ENCODE measurements at regions not wholly inside any gene's neighbourhood (a gene's known extent, or its start where the extent isn't known, plus 50 kb on each side); places are given as distances from the start of the nearest gene placed in this dataset.

DNA sequence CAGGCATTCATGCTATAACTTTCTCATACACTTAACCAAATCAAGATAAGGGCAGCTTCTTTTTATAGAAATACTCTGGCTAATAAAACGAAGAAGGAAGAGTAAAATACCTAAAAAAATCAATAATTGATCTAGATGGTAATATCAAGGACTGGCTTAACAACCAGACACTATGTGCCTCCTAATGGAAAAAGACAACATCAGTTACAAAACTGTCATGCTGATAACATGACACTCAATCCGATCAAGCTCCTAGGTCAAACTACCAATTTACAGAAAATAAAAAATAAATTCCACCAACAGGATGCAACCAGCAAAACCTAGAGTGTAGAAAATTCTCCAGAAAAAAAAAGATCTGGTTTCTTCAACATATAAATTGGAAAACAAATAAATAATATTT is 634.6 kb downstream of the IGSF11 start:
- WGBS, 2 experiments (ENCODE audit: insufficient coverage in 1 of 2, insufficient read length in 1 of 2) = 91% methylated on average over 2 of the region's 2 CpGs; no CpG with 5 or more reads in 1 of the 2 experiments
- Mint-ChIP-seq H3K9me3 (no peaks in the 10 kb centered on the region), H3K4me3 (no peak overlapping the region), H3K4me1 (no peaks in the 10 kb centered on the region), H3K27ac (no peak overlapping the region), H3K36me3 (ENCODE audit: low read depth) (no peaks in the 10 kb centered on the region), H3K27me3 (ENCODE audit: insufficient read depth) (no peaks in the 10 kb centered on the region)
- no peak overlapping the region for H3K27ac ChIP-seq (ENCODE audit: low read depth, low read length)
- no peaks in the 10 kb centered on the region for H3K36me3 ChIP-seq (ENCODE audit: control insufficient read depth, insufficient read depth, low read length)
- TF ChIP-seq, protein P1, sequence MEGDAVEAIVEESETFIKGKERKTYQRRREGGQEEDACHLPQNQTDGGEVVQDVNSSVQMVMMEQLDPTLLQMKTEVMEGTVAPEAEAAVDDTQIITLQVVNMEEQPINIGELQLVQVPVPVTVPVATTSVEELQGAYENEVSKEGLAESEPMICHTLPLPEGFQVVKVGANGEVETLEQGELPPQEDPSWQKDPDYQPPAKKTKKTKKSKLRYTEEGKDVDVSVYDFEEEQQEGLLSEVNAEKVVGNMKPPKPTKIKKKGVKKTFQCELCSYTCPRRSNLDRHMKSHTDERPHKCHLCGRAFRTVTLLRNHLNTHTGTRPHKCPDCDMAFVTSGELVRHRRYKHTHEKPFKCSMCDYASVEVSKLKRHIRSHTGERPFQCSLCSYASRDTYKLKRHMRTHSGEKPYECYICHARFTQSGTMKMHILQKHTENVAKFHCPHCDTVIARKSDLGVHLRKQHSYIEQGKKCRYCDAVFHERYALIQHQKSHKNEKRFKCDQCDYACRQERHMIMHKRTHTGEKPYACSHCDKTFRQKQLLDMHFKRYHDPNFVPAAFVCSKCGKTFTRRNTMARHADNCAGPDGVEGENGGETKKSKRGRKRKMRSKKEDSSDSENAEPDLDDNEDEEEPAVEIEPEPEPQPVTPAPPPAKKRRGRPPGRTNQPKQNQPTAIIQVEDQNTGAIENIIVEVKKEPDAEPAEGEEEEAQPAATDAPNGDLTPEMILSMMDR (conservative IDR thresholded peaks at IDR 0.05) = no peak
- H3K4me1 ChIP-seq (ENCODE audit: control insufficient read depth, insufficient read depth, low read length) = no peaks in the 10 kb centered on the region
- no peak overlapping the region for H3K9ac ChIP-seq (ENCODE audit: extremely low read depth, low read length, poor library complexity, severe bottlenecking)
- no peaks in the 10 kb centered on the region for H3K9me3 ChIP-seq (ENCODE audit: control insufficient read depth, low read length)
- DNase-seq = no peak
- no peaks in the 10 kb centered on the region for H3K27me3 ChIP-seq (ENCODE audit: control insufficient read depth, insufficient read depth, low read length, poor library complexity, severe bottlenecking)
- H3K4me3 ChIP-seq (ENCODE audit: low read length) = no peak overlapping the region

GRCh38 chr3:118400886-118401285 is 633.8 kb downstream of the IGSF11 start:
- Mint-ChIP-seq H3K27me3 (ENCODE audit: insufficient read depth) (no peaks in the 10 kb centered on the region), H3K4me3 (no peak overlapping the region), H3K9me3 (no peaks in the 10 kb centered on the region), H3K36me3 (ENCODE audit: low read depth) (no peaks in the 10 kb centered on the region), H3K4me1 (no peaks in the 10 kb centered on the region), H3K27ac (no peak overlapping the region)
- WGBS, 2 experiments (ENCODE audit: insufficient coverage in 1 of 2, insufficient read length in 1 of 2) = 80% methylated on average over 1 of the region's 1 CpG
- no peaks in the 10 kb centered on the region for H3K27me3 ChIP-seq (ENCODE audit: control insufficient read depth, insufficient read depth, low read length, poor library complexity, severe bottlenecking)
- no peaks in the 10 kb centered on the region for H3K4me1 ChIP-seq (ENCODE audit: control insufficient read depth, insufficient read depth, low read length)
- DNase-seq = no peak
- no peak overlapping the region for H3K4me3 ChIP-seq (ENCODE audit: low read length)
- no peak overlapping the region for H3K9ac ChIP-seq (ENCODE audit: extremely low read depth, low read length, poor library complexity, severe bottlenecking)
- H3K36me3 ChIP-seq (ENCODE audit: control insufficient read depth, insufficient read depth, low read length) = no peaks in the 10 kb centered on the region
- TF ChIP-seq, protein P1 (conservative IDR thresholded peaks at IDR 0.05) = no peak
- no peaks in the 10 kb centered on the region for H3K9me3 ChIP-seq (ENCODE audit: control insufficient read depth, low read length)
- no peak overlapping the region for H3K27ac ChIP-seq (ENCODE audit: low read depth, low read length)

DNA sequence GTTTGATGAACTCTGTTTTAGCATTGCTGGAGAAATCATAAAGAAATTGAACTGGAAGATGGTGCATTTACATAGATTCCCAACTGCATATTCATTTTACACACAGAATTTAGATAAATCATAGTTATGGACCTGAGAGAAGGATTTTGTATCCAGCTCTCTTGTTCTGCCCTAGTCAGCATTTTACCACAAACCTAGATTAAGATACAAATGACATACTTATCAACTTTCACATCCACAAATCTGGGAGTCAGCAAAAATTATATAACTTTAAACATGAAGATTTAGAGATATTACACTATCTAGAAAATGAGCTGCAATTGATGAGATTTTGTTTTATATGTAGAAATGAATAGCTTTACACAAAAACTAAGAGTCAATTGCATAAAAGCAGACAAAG is 632.8 kb downstream of the IGSF11 start:
- no peaks in the 10 kb centered on the region for H3K36me3 ChIP-seq (ENCODE audit: control insufficient read depth, insufficient read depth, low read length)
- no peaks in the 10 kb centered on the region for H3K9me3 Mint-ChIP-seq
- no peak overlapping the region for H3K4me3 Mint-ChIP-seq
- no peak for DNase-seq
- no peaks in the 10 kb centered on the region for H3K27me3 ChIP-seq (ENCODE audit: control insufficient read depth, insufficient read depth, low read length, poor library complexity, severe bottlenecking)
- no peaks in the 10 kb centered on the region for H3K4me1 Mint-ChIP-seq
- H3K4me3 ChIP-seq (ENCODE audit: low read length) = no peak overlapping the region
- no peak overlapping the region for H3K27ac Mint-ChIP-seq
- no peaks in the 10 kb centered on the region for H3K36me3 Mint-ChIP-seq (ENCODE audit: low read depth)
- TF ChIP-seq, protein P1 (conservative IDR thresholded peaks at IDR 0.05) = no peak
- H3K9me3 ChIP-seq (ENCODE audit: control insufficient read depth, low read length) = no peaks in the 10 kb centered on the region
- H3K4me1 ChIP-seq (ENCODE audit: control insufficient read depth, insufficient read depth, low read length) = no peaks in the 10 kb centered on the region
- H3K27me3 Mint-ChIP-seq (ENCODE audit: insufficient read depth) = no peaks in the 10 kb centered on the region
- no peak overlapping the region for H3K9ac ChIP-seq (ENCODE audit: extremely low read depth, low read length, poor library complexity, severe bottlenecking)
- H3K27ac ChIP-seq (ENCODE audit: low read depth, low read length) = no peak overlapping the region

Measured in endodermal cell (in vitro differentiated cells).